ENCODE measurements at regions not wholly inside any gene's neighbourhood (a gene's known extent, or its start where the extent isn't known, plus 50 kb on each side); places are given as distances from the start of the nearest gene placed in this dataset.

GRCh38 chr3:80424951-80425350 is 657.2 kb upstream of the ROBO1 start:
- Histone ChIP-seq H3K36me3 (replicated peaks in 1 of 2; ENCODE audit: insufficient read depth in 1 of 2, low read depth in 2 of 2) (no peaks in the 10 kb centered on the region), H3K27me3 (no peaks in the 10 kb centered on the region), H3K27ac (no peak overlapping the region), H3K4me3 (no peak overlapping the region), H3K4me1 (no peaks in the 10 kb centered on the region), H3K9me3 (no peaks in the 10 kb centered on the region)
- no peak for TF ChIP-seq POLR2A (IDR thresholded peaks at IDR 0.05)
- no peak for TF ChIP-seq CTCF (IDR thresholded peaks at IDR 0.05)
- DNase-seq (no peak), ATAC-seq (no peak)
- intact Hi-C loops (cut with DNase I) = no loop called here
- WGBS, 2 donors = 23 to 28% methylated on average over 2 of the region's 2 CpGs

- Histone ChIP-seq H3K36me3 (replicated peaks in 1 of 2; ENCODE audit: insufficient read depth in 1 of 2, low read depth in 2 of 2) (no peaks in the 10 kb centered on the region), H3K27me3 (no peaks in the 10 kb centered on the region), H3K4me1 (no peaks in the 10 kb centered on the region), H3K9me3 (no peaks in the 10 kb centered on the region), H3K4me3 (no peak overlapping the region), H3K27ac (no peak overlapping the region)
- no peak for TF ChIP-seq POLR2A (IDR thresholded peaks at IDR 0.05)
- no peak for TF ChIP-seq CTCF (IDR thresholded peaks at IDR 0.05)
- WGBS, 2 donors = 55 to 65% methylated on average over 7 of the region's 7 CpGs
- ATAC-seq = no peak
- intact Hi-C loops (cut with DNase I) = no loop called here
- no peak for DNase-seq
Observed at GRCh38 chr3:80408030-80408721, 640.4 kb upstream of the ROBO1 start.

- 60 to 76% methylated on average over 5 of the region's 5 CpGs for WGBS, 2 donors
Observed at GRCh38 chr3:80405618-80406017, 637.8 kb upstream of the ROBO1 start.

GRCh38 chr3:80395023-80395422 is 627.2 kb upstream of the ROBO1 start:
- ATAC-seq = no peak
- Histone ChIP-seq H3K36me3 (replicated peaks in 1 of 2; ENCODE audit: insufficient read depth in 1 of 2, low read depth in 2 of 2) (no peaks in the 10 kb centered on the region), H3K27ac (no peak overlapping the region), H3K4me1 (no peaks in the 10 kb centered on the region), H3K4me3 (no peak overlapping the region), H3K27me3 (no peaks in the 10 kb centered on the region), H3K9me3 (no peaks in the 10 kb centered on the region)
- TF ChIP-seq POLR2A (IDR thresholded peaks at IDR 0.05) (no peak), CTCF (IDR thresholded peaks at IDR 0.05) (no peak)
- 64% methylated on average over 5 of the region's 5 CpGs for WGBS, 2 donors
- DNase-seq = no peak
- intact Hi-C loops (cut with DNase I) = no loop called here

More at GRCh38 chr3:80405618-80406017, 637.8 kb upstream of the ROBO1 start:
- no peaks in the 10 kb centered on the region for H3K9me3 ChIP-seq
- no peaks in the 10 kb centered on the region for H3K4me1 ChIP-seq
- H3K4me3 ChIP-seq = no peak overlapping the region
- intact Hi-C loops (cut with DNase I) = no loop called here
- no peaks in the 10 kb centered on the region for H3K27me3 ChIP-seq
- H3K27ac ChIP-seq = no peak overlapping the region
- TF ChIP-seq POLR2A (IDR thresholded peaks at IDR 0.05) = no peak
- no peak for TF ChIP-seq CTCF (IDR thresholded peaks at IDR 0.05)
- DNase-seq (no peak), ATAC-seq (no peak)
- H3K36me3 ChIP-seq (replicated peaks in 1 of 2; ENCODE audit: insufficient read depth in 1 of 2, low read depth in 2 of 2) = no peaks in the 10 kb centered on the region

GRCh38 chr3:80391573-80391972 is 623.8 kb upstream of the ROBO1 start:
- Histone ChIP-seq H3K4me3 (no peak overlapping the region), H3K27ac (no peak overlapping the region), H3K27me3 (no peaks in the 10 kb centered on the region), H3K4me1 (no peaks in the 10 kb centered on the region), H3K36me3 (replicated peaks in 1 of 2; ENCODE audit: insufficient read depth in 1 of 2, low read depth in 2 of 2) (no peaks in the 10 kb centered on the region), H3K9me3 (peaks cover 0 to 10% (median 0%) of the 10 kb centered on the region in 3 donors)
- DNase-seq (no peak), ATAC-seq (no peak)
- intact Hi-C loops (cut with DNase I) = no loop called here
- TF ChIP-seq CTCF (IDR thresholded peaks at IDR 0.05) (no peak), POLR2A (IDR thresholded peaks at IDR 0.05) (no peak)
